GM23338 (cell line): ENCODE measurements at regions not wholly inside any gene's neighbourhood (a gene's known extent, or its start where the extent isn't known, plus 50 kb on each side); places are given as distances from the start of the nearest gene placed in this dataset.

Experiments
- ATAC-seq: fragments of 200-7000 bp; cut with Tn5 transposase; 3 replicates; pipeline ENCODE4 v1.9.1; 2020
- DNase-seq: peaks from one replicate; pipeline ENCODE4 v3.0.0-alpha.2; 2015; ENCODE audit warnings: low spot score
- H2AFZ ChIP-seq: fragments of 200-600 bp; sonication (generic); 2 replicates; pipeline ENCODE4 v1.8.0; 2016; ENCODE audit warnings: antibody characterized with exemption, mild to moderate bottlenecking, moderate library complexity
- H3F3A ChIP-seq: fragments of 200-600 bp; sonication (generic); replicated peaks from 2 replicates; pipeline ENCODE4 v1.8.0; 2017; ENCODE audit warnings: antibody characterized with exemption, mixed run types, low read depth
- H3K27ac ChIP-seq: fragments of 200-600 bp; sonication (generic); 2 replicates; pipeline ENCODE4 v1.6.1; 2016; ENCODE audit warnings: low read depth
- H3K27me3 ChIP-seq: fragments of 200-600 bp; sonication (generic); 2 replicates; pipeline ENCODE4 v1.8.0; 2016; ENCODE audit warnings: mild to moderate bottlenecking, mixed run types, moderate library complexity; ENCODE audit not compliant: insufficient read depth
- H3K36me3 ChIP-seq: fragments of 200-600 bp; sonication (generic); 2 replicates; pipeline ENCODE4 v1.8.0; 2016; ENCODE audit warnings: mild to moderate bottlenecking; ENCODE audit not compliant: insufficient read depth
- H3K4me1 ChIP-seq: fragments of 200-600 bp; sonication (generic); 2 replicates; pipeline ENCODE4 v1.8.0; 2016; ENCODE audit warnings: mild to moderate bottlenecking, moderate library complexity; ENCODE audit not compliant: insufficient read depth
- H3K4me2 ChIP-seq: fragments of 200-600 bp; sonication (generic); 2 replicates; pipeline ENCODE4 v1.7.1; 2017; ENCODE audit warnings: mixed run types
- H3K4me3 ChIP-seq: fragments of 200-600 bp; sonication (generic); 2 replicates; pipeline ENCODE4 v1.6.1; 2016; ENCODE audit warnings: mixed run types
- H3K79me2 ChIP-seq: fragments of 200-600 bp; sonication (generic); replicated peaks from 2 replicates; pipeline ENCODE4 v1.8.0; 2017; ENCODE audit warnings: mild to moderate bottlenecking; ENCODE audit not compliant: insufficient read depth
- H3K9me2 ChIP-seq: fragments of 200-600 bp; sonication (generic); 2 replicates; pipeline ENCODE4 v1.8.0; 2017; ENCODE audit not compliant: insufficient read depth
- H4K20me1 ChIP-seq: fragments of 200-600 bp; sonication (generic); replicated peaks from 2 replicates; pipeline ENCODE4 v1.8.0; 2017; ENCODE audit warnings: mild to moderate bottlenecking; ENCODE audit not compliant: insufficient read depth
- H3K27ac Mint-ChIP-seq: 2 replicates; pipeline ENCODE4 v1.8.0; 2020; ENCODE audit warnings: inconsistent platforms, mild to moderate bottlenecking, moderate library complexity, mixed read lengths
- H3K27me3 Mint-ChIP-seq: 3 replicates; pipeline ENCODE4 v1.8.0; 2022; ENCODE audit warnings: low read depth, mild to moderate bottlenecking, moderate library complexity, mixed read lengths, inconsistent platforms; ENCODE audit not compliant: insufficient read depth, poor library complexity
- H3K36me3 Mint-ChIP-seq: 3 replicates; pipeline ENCODE4 v1.8.0; 2021; ENCODE audit warnings: low read depth, mild to moderate bottlenecking, inconsistent platforms, moderate library complexity, mixed read lengths
- H3K4me1 Mint-ChIP-seq: 3 replicates; pipeline ENCODE4 v1.8.0; 2020; ENCODE audit warnings: mild to moderate bottlenecking, inconsistent platforms, mixed read lengths
- H3K4me3 Mint-ChIP-seq: 3 replicates; pipeline ENCODE4 v1.8.0; 2021; ENCODE audit warnings: moderate library complexity, mild to moderate bottlenecking, inconsistent platforms, mixed read lengths
- H3K9me3 Mint-ChIP-seq: 3 replicates; pipeline ENCODE4 v1.8.0; 2020; ENCODE audit warnings: moderate library complexity, mild to moderate bottlenecking, inconsistent platforms, mixed read lengths
- CREB1 ChIP-seq: fragments of 250-450 bp; sonication (Bioruptor Pico); IDR thresholded peaks from 2 replicates; pipeline ENCODE4 v1.5.0; 2020; ENCODE audit warnings: low read depth, mild to moderate bottlenecking, moderate library complexity
- CTCF ChIP-seq, 2 experiments: fragments of 200-600 bp in 1 of 2; sonication (generic) in 1 of 2; conservative IDR thresholded peaks; 2 replicates each; pipeline versions ENCODE4 v1.5.1 to v1.6.1; 2016 to 2017; ENCODE audit warnings: antibody characterized with exemption in 2 of 2, low read depth in 2 of 2, mild to moderate bottlenecking in 2 of 2, moderate library complexity in 1 of 2
- ETS1 ChIP-seq: IDR thresholded peaks from 2 replicates; pipeline ENCODE4 v1.6.1; 2016; ENCODE audit warnings: antibody characterized with exemption
- EZH2 ChIP-seq: fragments of 200-600 bp; sonication (generic); IDR thresholded peaks from one replicate; pipeline ENCODE4 v1.8.0; 2017; ENCODE audit warnings: antibody characterized with exemption, mild to moderate bottlenecking, low read depth; ENCODE audit not compliant: unreplicated experiment
- EZH2phosphoT487 ChIP-seq: fragments of 200-600 bp; sonication (generic); IDR thresholded peaks from one replicate; pipeline ENCODE4 v1.8.1; 2018; ENCODE audit warnings: antibody characterized with exemption; ENCODE audit not compliant: unreplicated experiment
- JUNB ChIP-seq: IDR thresholded peaks from one replicate; pipeline ENCODE4 v1.6.1; 2016; ENCODE audit warnings: antibody characterized with exemption; ENCODE audit not compliant: unreplicated experiment
- NANOG ChIP-seq: IDR thresholded peaks from 2 replicates; pipeline ENCODE4 v1.6.1; 2016; ENCODE audit warnings: antibody characterized with exemption, borderline replicate concordance
- POLR2AphosphoS5 ChIP-seq: IDR thresholded peaks from 2 replicates; pipeline ENCODE4 v1.6.1; 2016; ENCODE audit warnings: antibody characterized with exemption, low read depth
- STAT1 ChIP-seq: IDR thresholded peaks from one replicate; pipeline ENCODE4 v1.6.1; 2016; ENCODE audit warnings: antibody characterized with exemption; ENCODE audit not compliant: unreplicated experiment
- ZNF331 ChIP-seq: fragments of 250-450 bp; sonication (Bioruptor Pico); IDR thresholded peaks from 2 replicates; pipeline ENCODE4 v1.5.0; 2020; ENCODE audit warnings: low read depth, mild to moderate bottlenecking, moderate library complexity
- ZNF462 ChIP-seq: fragments of 250-450 bp; sonication (Bioruptor Pico); IDR thresholded peaks from 2 replicates; pipeline ENCODE4 v1.5.0; 2020; ENCODE audit warnings: mild to moderate bottlenecking, moderate library complexity

GRCh38 chr5:174829511-174829864 is 105.1 kb downstream of the MSX2 start (continued):
- no peak for TF ChIP-seq EZH2phosphoT487
- no peak for TF ChIP-seq STAT1
- TF ChIP-seq ETS1: no peak
- TF ChIP-seq ZNF331 (CRISPR knock-in tag): no peak
- TF ChIP-seq CTCF (conservative IDR thresholded peaks at IDR 0.05; ENCODE audit: low read depth in 2 of 2): no peak
- TF ChIP-seq POLR2AphosphoS5: no peak
- no peak for TF ChIP-seq EZH2
- TF ChIP-seq CREB1: no peak
- no peak for TF ChIP-seq NANOG

- TF ChIP-seq CREB1 (no peak), NANOG (no peak), JUNB (no peak), ZNF331 (CRISPR knock-in tag) (no peak)
- no peaks in the 10 kb centered on the region for H3K79me2 ChIP-seq
- no peak overlapping the region for H3K4me2 ChIP-seq
- no peaks in the 10 kb centered on the region for H3F3A ChIP-seq
- H3K27ac ChIP-seq: no peak overlapping the region
- no peaks in the 10 kb centered on the region for H3K4me1 ChIP-seq
- peaks cover 4% of the 10 kb centered on the region for H3K27me3 Mint-ChIP-seq
- H3K4me3 Mint-ChIP-seq: no peak overlapping the region
- no peak overlapping the region for H2AFZ ChIP-seq
- H3K36me3 ChIP-seq: no peaks in the 10 kb centered on the region
- H3K27me3 ChIP-seq: no peaks in the 10 kb centered on the region
- H3K9me3 Mint-ChIP-seq: no peaks in the 10 kb centered on the region
- no peak overlapping the region for H3K27ac Mint-ChIP-seq
- no peak for DNase-seq
- H4K20me1 ChIP-seq: no peaks in the 10 kb centered on the region
- H3K4me3 ChIP-seq: no peak overlapping the region
- no peaks in the 10 kb centered on the region for H3K36me3 Mint-ChIP-seq
- no peaks in the 10 kb centered on the region for H3K4me1 Mint-ChIP-seq
- no peak for ATAC-seq
- peaks cover 25% of the 10 kb centered on the region for H3K9me2 ChIP-seq
Measured at GRCh38 chr5:174828804-174829510, 104.6 kb downstream of the MSX2 start.

GRCh38 chr5:174827558-174827957 is 103.2 kb downstream of the MSX2 start:
- Mint-ChIP-seq H3K9me3 (no peaks in the 10 kb centered on the region), H3K27me3 (peaks cover 4% of the 10 kb centered on the region), H3K27ac (no peak overlapping the region), H3K36me3 (no peaks in the 10 kb centered on the region), H3K4me1 (no peaks in the 10 kb centered on the region), H3K4me3 (no peak overlapping the region)
- Histone ChIP-seq H3K27ac (no peak overlapping the region), H3K36me3 (no peaks in the 10 kb centered on the region), H3F3A (no peaks in the 10 kb centered on the region), H3K4me2 (no peak overlapping the region), H3K27me3 (no peaks in the 10 kb centered on the region), H3K9me2 (peaks cover 22% of the 10 kb centered on the region), H3K4me3 (no peak overlapping the region), H3K4me1 (no peaks in the 10 kb centered on the region), H4K20me1 (no peaks in the 10 kb centered on the region), H2AFZ (no peak overlapping the region), H3K79me2 (no peaks in the 10 kb centered on the region)
- DNase-seq (no peak), ATAC-seq (no peak)
- TF ChIP-seq ZNF331 (CRISPR knock-in tag) (no peak), ZNF462 (no peak), CREB1 (no peak)
